KOPT-K1 (cell line): ENCODE measurements at regions not wholly inside any gene's neighbourhood (a gene's known extent, or its start where the extent isn't known, plus 50 kb on each side); places are given as distances from the start of the nearest gene placed in this dataset.

Source experiments
- H3K27ac ChIP-seq: fragments of 200-600 bp; sonication (generic); 2 replicates; pipeline ENCODE4 v1.5.1; 2016; ENCODE audit warnings: antibody characterized with exemption, mild to moderate bottlenecking, low read depth, low read length; ENCODE audit not compliant: poor library complexity, severe bottlenecking
- H3K36me3 ChIP-seq: fragments of 200-600 bp; sonication (generic); 2 replicates; pipeline ENCODE4 v1.5.1; 2017; ENCODE audit warnings: antibody characterized with exemption, mild to moderate bottlenecking, low read length, moderate library complexity; ENCODE audit not compliant: insufficient read depth
- H3K9me3 ChIP-seq: fragments of 200-600 bp; sonication (generic); 2 replicates; pipeline ENCODE4 v1.5.1; 2017; ENCODE audit warnings: antibody characterized with exemption, low read length, mild to moderate bottlenecking; ENCODE audit not compliant: insufficient read depth, poor library complexity, severe bottlenecking

DNA sequence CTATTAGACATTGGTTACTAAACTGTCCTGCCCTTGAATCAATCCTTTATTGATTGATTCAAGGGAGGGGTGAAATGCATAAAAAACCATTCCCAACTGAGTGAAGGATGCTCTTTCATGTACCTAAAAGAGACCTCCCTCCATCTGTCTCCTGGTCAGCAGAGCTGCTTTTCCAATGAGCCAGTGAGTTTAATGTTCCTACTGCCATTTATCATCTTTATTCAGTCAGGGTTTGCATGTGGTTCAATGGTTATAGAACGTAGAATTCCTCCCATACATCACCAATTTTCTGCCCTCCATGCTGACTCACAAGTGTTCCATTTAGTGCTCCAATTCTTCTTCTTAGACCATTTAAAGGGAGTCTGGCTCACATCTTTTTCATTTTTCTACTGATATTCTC is 199.1 kb upstream of the PCSK5 start:
- no peak overlapping the region for H3K27ac ChIP-seq
- H3K9me3 ChIP-seq: peaks cover 11% of the 10 kb centered on the region
- H3K36me3 ChIP-seq: no peaks in the 10 kb centered on the region

DNA sequence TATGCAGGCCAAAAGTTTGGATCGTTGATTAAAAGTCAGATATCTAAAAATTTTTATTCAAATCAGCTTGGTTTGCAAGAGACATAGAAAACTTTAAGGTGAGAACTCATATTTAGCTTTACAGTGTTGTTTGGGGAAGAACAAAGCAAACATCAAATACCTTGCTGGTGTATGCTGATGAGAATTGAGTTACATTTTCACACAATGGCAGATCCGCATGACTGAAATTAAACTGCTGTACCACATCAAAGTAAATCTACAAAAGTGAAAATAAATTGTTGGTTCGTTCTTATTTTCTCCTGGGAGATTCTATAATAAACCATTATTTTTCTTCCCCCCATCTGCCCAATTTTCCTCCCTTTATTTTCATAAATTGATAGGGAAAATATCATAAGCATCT is 198.2 kb upstream of the PCSK5 start:
- Histone ChIP-seq H3K27ac (no peak overlapping the region), H3K36me3 (no peaks in the 10 kb centered on the region), H3K9me3 (peaks cover 11% of the 10 kb centered on the region)

DNA sequence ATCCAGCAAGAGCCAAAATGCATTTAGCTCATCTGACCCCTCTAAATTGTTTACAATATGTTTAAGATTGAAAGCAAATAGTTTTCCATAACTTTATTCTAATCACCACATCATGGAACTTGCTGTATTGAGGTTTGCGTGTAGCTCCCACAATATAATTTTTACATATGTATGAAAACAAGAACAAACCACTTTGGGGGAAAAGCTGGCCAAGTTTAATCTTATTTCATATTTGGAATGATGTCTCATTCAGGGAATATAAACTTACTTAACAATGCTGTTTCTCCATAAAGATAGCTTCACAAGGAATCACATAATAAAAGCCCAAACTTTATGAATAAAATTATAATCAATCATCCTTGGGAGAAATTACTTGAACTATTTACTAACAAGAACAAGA is 194.6 kb upstream of the PCSK5 start:
- H3K27ac ChIP-seq: no peak overlapping the region
- peaks cover 9% of the 10 kb centered on the region for H3K9me3 ChIP-seq
- H3K36me3 ChIP-seq: no peaks in the 10 kb centered on the region

DNA sequence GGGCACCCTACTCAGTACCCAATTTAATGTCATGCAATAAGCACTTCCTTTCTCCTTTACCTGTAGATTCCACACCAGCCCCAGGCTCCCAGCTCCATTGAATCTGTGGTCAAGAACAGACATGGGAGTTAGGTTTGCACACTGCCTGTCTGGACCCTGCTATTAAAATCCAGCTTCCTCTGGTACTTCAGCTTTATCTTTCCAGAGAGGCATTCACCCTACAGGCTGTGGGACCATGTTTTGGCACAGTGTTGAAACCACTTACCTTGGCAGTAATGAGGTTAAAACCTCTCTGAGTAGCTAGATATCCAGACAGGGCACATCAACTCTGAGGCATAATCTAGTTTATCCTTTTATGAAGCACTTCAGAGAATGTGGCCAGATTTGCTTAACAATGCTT is 191.5 kb upstream of the PCSK5 start:
- Histone ChIP-seq H3K9me3 (no peaks in the 10 kb centered on the region), H3K36me3 (no peaks in the 10 kb centered on the region), H3K27ac (no peak overlapping the region)

DNA sequence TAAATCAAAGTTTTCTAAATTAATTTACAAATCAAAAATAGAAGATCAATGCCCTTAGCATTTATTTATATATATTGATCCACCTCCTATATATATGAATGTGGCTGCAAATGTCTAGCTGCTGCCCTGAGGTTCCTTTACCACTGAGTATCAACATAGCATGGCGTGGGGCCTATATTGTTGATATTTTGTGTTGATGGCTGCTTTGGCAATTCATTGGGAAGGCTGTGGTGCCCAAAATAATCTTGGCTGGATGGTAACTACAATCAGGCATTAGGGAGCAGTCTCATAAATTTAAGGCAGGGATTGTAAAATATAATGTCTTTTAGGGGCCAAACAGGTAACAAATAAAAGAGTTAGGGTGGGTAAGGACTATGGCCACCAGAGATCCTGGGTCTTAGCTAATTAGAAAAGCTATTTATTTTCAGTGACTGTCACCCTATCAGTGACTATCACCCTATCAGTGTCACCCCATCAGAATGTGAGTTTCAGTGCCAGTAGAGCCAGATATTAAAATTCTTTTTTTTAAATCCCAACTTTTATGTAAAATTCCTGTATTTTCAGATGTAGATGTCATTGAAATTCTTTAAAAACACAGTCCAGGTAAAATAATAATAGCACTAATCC is 190.7 kb upstream of the PCSK5 start:
- no peaks in the 10 kb centered on the region for H3K9me3 ChIP-seq
- no peaks in the 10 kb centered on the region for H3K36me3 ChIP-seq
- H3K27ac ChIP-seq: no peak overlapping the region

DNA sequence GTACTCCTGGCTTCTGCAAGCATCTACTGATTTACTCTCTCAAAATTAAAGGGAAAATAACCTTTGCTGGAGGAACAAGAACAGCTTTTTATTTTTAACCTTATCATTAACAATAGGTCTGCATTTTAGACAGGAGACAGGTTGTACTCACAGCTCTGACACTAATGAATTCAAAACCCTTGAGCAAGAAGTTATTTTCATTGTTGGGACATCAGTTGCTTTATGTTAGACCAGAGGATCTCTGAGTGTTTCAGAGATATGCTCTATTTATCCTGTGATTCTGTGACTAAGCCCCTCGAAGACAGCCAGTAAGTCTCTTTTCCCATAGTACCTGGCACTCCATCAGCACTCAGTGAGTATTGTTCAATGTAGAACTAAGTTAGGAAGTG is 190.2 kb upstream of the PCSK5 start:
- H3K9me3 ChIP-seq: no peaks in the 10 kb centered on the region
- H3K36me3 ChIP-seq: no peaks in the 10 kb centered on the region
- H3K27ac ChIP-seq: no peak overlapping the region

DNA sequence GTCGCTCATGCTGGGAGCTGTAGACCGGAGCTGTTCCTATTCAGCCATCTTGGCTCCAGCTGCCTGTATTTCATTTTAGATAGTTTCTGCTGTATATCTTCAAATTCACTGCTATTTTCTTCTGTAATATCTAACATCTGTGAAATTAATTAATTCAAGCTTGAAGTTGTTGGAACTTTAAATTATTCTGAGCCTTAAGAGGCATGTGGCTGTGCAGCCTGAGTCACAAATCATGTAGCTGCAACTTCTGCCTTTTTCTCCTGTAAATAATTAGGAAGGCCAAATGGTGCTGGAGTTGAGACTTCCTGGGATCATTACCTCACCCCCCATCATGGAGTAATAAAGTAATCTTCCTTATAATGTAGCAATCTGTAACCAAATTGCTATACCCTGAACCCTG is 183.3 kb upstream of the PCSK5 start:
- Histone ChIP-seq H3K27ac (no peak overlapping the region), H3K9me3 (no peaks in the 10 kb centered on the region), H3K36me3 (no peaks in the 10 kb centered on the region)

DNA sequence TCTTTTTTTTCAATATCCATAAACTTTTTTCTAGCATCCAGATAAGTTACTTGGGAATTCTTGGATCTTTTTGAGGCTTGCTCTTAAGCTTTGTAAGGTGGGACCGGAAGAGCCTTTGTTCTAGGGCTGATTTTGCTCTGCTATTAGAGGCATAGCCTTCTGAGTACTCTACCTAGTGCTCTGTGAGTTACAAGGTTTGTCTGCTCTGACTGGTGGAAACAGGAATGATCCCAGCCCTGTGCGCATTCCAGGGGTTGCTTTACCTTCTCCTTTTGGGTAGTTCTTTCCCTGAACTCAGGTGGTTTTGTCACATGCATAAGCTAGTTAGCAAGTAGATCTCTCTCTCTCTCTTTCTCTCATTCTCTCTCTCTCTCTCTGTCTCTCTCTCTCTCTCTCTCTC is 180.8 kb upstream of the PCSK5 start:
- no peak overlapping the region for H3K27ac ChIP-seq
- H3K36me3 ChIP-seq: no peaks in the 10 kb centered on the region
- H3K9me3 ChIP-seq: no peaks in the 10 kb centered on the region

DNA sequence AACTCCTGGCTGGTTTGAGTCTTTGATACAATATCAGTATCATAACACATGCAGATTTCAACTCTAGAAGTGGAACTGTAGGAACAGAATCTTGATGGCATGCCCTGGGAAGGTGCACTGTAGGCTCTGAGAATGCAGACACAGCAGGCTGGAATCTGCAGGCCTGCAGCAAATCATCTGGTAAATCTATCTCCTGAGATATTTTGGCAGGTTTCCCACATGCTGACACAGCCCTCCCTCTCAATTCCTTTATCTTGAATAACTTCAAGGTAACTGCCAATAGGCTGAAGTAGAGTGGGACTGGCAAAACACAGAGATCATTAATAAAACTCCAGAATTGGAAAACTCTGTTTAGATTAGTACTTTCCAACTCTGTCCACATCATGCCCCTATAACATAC is 177.8 kb upstream of the PCSK5 start:
- Histone ChIP-seq H3K36me3 (no peaks in the 10 kb centered on the region), H3K9me3 (no peaks in the 10 kb centered on the region), H3K27ac (no peak overlapping the region)

DNA sequence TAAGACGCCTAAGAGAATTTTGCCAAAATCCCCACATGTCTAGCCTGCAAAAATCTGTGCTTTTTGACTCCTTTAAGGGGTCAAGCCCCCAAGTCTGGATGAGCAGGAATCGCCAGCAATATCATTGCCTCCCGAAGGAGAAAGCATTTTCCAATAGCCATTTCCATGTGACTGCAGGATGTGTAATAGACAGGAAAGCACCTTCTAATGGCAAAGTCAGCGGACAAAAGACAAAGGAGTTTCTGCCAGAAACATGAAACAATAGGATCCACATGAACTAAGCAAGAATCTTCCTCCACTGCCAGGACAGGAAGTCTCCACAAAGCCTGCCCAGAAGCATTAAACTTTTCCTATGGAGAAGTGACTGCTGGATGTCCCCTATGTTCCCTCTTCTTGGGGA is 177.1 kb upstream of the PCSK5 start:
- Histone ChIP-seq H3K36me3 (no peaks in the 10 kb centered on the region), H3K9me3 (no peaks in the 10 kb centered on the region), H3K27ac (no peak overlapping the region)

DNA sequence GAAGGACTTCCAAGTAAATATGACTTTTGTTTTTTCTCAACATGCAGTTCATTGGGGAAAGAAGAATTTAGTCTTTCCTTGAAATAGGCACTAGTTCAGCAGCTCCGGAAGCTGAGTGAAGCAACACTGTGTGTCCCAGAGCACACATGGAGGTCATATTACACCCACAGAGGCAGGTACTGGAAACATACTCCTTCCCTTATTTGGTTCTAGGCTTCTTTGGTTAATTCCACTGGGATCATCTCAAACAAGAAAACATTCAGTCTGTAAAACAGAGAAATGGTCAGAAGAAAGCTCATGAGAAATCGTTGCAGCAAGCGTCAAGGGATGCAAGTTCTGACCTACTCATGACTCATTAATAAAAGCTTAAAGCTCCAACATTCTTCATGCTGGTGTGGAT is 175.1 kb upstream of the PCSK5 start:
- no peaks in the 10 kb centered on the region for H3K36me3 ChIP-seq
- H3K27ac ChIP-seq: no peak overlapping the region
- H3K9me3 ChIP-seq: no peaks in the 10 kb centered on the region

DNA sequence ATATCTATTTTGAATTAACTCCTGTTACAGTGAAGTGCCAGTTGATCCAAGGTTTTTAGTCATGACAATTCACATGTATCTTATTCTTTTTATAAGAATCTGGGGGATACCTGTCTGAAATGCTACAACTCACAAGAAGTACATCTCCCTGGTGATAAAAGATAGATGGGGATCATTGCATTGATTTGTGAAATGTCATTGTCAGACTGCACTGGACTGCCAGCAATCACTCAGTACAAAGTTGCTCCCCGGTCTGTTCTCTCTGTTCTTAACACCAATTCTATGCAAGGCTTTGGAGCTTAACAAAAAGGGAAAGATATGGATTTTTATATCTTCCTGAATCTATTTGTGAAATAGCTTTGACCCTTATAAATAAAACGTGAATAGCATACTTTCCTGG is 171.8 kb upstream of the PCSK5 start:
- H3K9me3 ChIP-seq: no peaks in the 10 kb centered on the region
- H3K36me3 ChIP-seq: no peaks in the 10 kb centered on the region
- H3K27ac ChIP-seq: no peak overlapping the region

DNA sequence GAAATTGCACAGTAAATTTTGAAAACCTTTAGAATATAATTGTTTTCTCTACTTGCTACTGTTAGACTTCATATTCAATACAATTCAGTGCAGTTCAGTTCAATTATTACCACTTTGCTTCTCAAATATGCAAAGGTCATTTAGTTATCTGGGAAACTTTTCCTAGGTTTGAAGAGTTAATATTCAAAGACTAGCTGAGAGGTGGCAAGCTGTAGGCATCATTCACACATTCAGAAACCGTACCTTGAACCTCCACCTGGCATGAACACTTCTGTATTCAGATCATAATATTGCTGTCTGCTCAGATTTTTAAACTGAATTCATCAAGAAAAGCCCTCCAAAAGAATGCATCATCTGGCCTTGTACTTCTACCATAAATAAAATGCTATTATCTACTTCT is 162.1 kb upstream of the PCSK5 start:
- no peaks in the 10 kb centered on the region for H3K9me3 ChIP-seq
- no peak overlapping the region for H3K27ac ChIP-seq
- no peaks in the 10 kb centered on the region for H3K36me3 ChIP-seq

DNA sequence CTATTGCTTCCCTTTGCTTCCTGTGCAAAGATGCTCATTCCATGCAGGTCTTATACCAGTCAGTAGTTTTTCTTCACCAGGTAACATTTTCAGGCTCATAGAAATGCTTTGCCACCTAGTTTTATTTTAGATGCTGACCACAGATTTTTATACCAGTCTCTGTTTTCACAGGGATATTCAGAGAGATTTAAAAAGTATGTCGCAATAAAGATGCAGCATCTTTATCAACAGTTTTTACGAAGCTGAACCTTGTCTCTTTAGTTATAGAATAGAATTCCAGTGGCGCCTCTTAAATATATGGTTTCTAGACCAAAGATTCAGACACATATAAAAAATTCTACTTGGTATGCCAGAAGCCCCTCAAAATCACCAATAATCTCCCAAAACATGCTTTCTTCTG is 155.7 kb upstream of the PCSK5 start:
- H3K36me3 ChIP-seq: no peaks in the 10 kb centered on the region
- no peak overlapping the region for H3K27ac ChIP-seq
- H3K9me3 ChIP-seq: no peaks in the 10 kb centered on the region

DNA sequence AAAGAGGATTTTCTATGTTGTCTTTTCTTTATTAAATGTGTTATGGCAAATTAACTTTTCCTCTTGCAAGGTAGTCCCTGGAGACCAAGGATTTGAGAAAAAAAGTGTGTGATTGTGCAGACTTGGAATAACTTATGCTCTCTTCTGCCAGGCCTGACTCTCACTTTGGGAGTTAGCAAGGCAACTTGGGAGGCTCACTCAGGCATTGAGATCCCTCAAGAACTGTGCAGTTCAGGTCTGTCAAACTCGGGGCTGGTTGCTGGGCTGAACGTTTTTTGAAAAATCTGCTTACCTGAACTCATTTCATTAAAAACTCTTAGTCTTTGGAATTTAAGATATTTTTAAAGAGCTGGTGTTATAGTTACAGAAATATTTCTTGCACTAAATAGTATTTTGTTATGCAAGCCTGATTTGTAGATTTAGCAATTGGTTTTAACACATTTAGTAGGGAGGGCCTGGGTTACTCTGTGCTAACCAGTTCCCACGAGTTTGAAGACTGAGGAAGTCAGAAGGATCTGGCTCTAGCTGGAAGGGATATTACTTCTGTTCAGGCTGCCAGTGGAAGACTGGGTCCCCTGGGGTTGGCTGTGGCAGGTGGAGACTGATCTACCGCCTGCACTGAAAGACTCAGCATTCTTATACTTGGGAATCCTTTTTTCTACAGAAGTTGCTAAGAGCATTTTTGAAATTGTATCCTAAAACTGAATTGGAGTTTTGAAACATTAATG is 150.4 kb upstream of the PCSK5 start:
- H3K9me3 ChIP-seq: no peaks in the 10 kb centered on the region
- no peak overlapping the region for H3K27ac ChIP-seq
- H3K36me3 ChIP-seq: no peaks in the 10 kb centered on the region

DNA sequence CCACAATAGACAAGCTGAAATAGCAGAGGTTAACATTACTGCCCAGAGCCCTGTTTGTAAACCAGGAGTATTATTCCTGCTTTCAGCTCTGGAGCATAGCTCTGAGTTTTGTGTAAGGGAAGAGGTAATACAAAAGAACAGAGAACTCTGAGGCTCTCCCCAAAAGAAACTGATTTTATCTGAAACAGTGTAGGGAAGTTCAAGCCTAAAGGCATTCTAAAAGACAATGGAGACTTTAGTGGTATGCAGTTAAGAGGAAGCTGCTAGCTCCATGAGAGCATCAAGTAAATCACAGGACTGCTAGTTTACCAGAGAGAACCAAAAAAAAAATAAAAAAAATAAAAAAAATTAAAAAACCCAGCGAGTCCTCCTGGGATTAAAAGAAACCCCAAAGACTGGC is 146.6 kb upstream of the PCSK5 start:
- Histone ChIP-seq H3K27ac (no peak overlapping the region), H3K9me3 (no peaks in the 10 kb centered on the region), H3K36me3 (no peaks in the 10 kb centered on the region)
